Activated T-helper 17 cell treated with anti-CD3 and anti-CD28 coated beads, Interleukin-2, amount 50 U/mL, for 72 hours (primary cell): ENCODE measurements at regions not wholly inside any gene's neighbourhood (a gene's known extent, or its start where the extent isn't known, plus 50 kb on each side); places are given as distances from the start of the nearest gene placed in this dataset.

ENCODE experiments used
- ATAC-seq: fragments of 150-1000 bp; cut with Tn5 transposase; replicated peaks from 2 replicates; pipeline ENCODE4 v1.10.0; 2021; ENCODE audit warnings: mild to moderate bottlenecking, moderate library complexity
- H3K27ac Mint-ChIP-seq: one replicate; pipeline ENCODE4 v1.8.0; 2022; ENCODE audit warnings: mixed read lengths
- H3K27me3 Mint-ChIP-seq: one replicate; pipeline ENCODE4 v1.8.0; 2022; ENCODE audit warnings: mixed read lengths
- H3K36me3 Mint-ChIP-seq: one replicate; pipeline ENCODE4 v1.8.0; 2022; ENCODE audit warnings: low read depth, mild to moderate bottlenecking, mixed read lengths
- H3K4me1 Mint-ChIP-seq: one replicate; pipeline ENCODE4 v1.8.0; 2022; ENCODE audit warnings: mixed read lengths
- H3K4me3 Mint-ChIP-seq: one replicate; pipeline ENCODE4 v1.8.0; 2022; ENCODE audit warnings: mild to moderate bottlenecking, mixed read lengths
- H3K9me3 Mint-ChIP-seq: one replicate; pipeline ENCODE4 v1.8.0; 2022; ENCODE audit warnings: mixed read lengths

DNA sequence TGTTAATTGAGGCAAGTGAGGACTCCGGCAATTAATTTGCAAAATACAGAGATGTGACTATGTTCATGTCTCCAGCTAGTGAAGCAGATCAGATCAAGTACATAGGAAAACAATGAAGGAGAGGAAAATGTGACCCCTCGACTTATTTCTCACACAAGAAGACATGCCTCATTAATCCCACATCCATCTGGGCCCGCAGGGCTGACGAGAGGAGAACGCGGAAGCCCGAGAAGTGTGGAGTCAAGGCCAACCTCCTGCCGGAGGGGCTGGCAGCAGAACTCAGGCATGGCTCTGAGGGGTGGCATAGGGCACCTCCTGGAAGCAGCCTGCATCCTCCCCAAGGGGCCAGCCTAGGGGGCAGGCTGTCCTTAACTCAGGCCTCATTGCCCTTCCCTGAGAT is 54.4 kb downstream of the ZNF503 start:
- no peak overlapping the region for H3K4me3 Mint-ChIP-seq
- H3K27me3 Mint-ChIP-seq = peaks cover 6% of the 10 kb centered on the region
- H3K4me1 Mint-ChIP-seq = no peaks in the 10 kb centered on the region
- peaks cover 3% of the 10 kb centered on the region for H3K9me3 Mint-ChIP-seq
- no peaks in the 10 kb centered on the region for H3K36me3 Mint-ChIP-seq
- ATAC-seq = no peak
- H3K27ac Mint-ChIP-seq = no peak overlapping the region

- H3K27ac Mint-ChIP-seq = no peak overlapping the region
- ATAC-seq = no peak
- H3K4me1 Mint-ChIP-seq = no peaks in the 10 kb centered on the region
- no peaks in the 10 kb centered on the region for H3K36me3 Mint-ChIP-seq
- no peak overlapping the region for H3K4me3 Mint-ChIP-seq
- peaks cover 3% of the 10 kb centered on the region for H3K9me3 Mint-ChIP-seq
- H3K27me3 Mint-ChIP-seq = peaks cover 6% of the 10 kb centered on the region
Measured at GRCh38 chr10:75345738-75346137, 55.8 kb downstream of the ZNF503 start.

- Mint-ChIP-seq H3K36me3 (no peaks in the 10 kb centered on the region), H3K4me1 (no peaks in the 10 kb centered on the region), H3K27me3 (peaks cover 6% of the 10 kb centered on the region), H3K9me3 (peaks cover 3% of the 10 kb centered on the region), H3K4me3 (no peak overlapping the region), H3K27ac (no peak overlapping the region)
- no peak for ATAC-seq
Measured at GRCh38 chr10:75344170-75344569, 57.4 kb downstream of the ZNF503 start.

DNA sequence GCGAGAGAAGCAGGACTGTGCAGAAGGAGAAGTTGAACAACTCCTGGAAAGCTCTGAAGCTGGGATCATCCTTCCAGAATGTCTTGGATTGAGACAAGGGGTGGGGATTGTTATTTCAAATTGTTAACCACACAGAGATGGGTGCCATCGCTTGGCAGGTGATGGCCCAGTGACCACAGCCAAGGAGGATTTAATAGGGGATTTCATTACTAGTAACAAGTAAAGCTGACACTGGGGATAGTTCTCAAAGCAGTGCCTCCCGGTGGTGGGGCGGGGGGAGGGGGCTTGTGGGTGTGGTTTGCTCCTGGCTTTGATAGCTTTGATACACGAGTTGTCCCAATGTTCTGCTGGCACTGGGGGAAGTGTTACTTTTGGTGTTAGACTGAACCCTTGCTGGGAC is 59.2 kb downstream of the ZNF503 start:
- no peak overlapping the region for H3K27ac Mint-ChIP-seq

GRCh38 chr10:75335983-75336382 is 65.6 kb downstream of the ZNF503 start:
- Mint-ChIP-seq H3K4me1 (no peaks in the 10 kb centered on the region), H3K27ac (no peak overlapping the region), H3K9me3 (no peaks in the 10 kb centered on the region), H3K4me3 (no peak overlapping the region), H3K36me3 (no peaks in the 10 kb centered on the region), H3K27me3 (peaks cover 11% of the 10 kb centered on the region)
- ATAC-seq = no peak

More for the DNA sequence above, 59.2 kb downstream of the ZNF503 start:
- Mint-ChIP-seq H3K9me3 (peaks cover 3% of the 10 kb centered on the region), H3K4me1 (no peaks in the 10 kb centered on the region), H3K36me3 (no peaks in the 10 kb centered on the region), H3K27me3 (peaks cover 2% of the 10 kb centered on the region), H3K4me3 (no peak overlapping the region)
- ATAC-seq = no peak

- H3K36me3 Mint-ChIP-seq = no peaks in the 10 kb centered on the region
- no peaks in the 10 kb centered on the region for H3K9me3 Mint-ChIP-seq
- H3K4me1 Mint-ChIP-seq = no peaks in the 10 kb centered on the region
- ATAC-seq = no peak
- no peak overlapping the region for H3K4me3 Mint-ChIP-seq
- H3K27me3 Mint-ChIP-seq = peaks cover 17% of the 10 kb centered on the region
- no peak overlapping the region for H3K27ac Mint-ChIP-seq
Measured at GRCh38 chr10:75335191-75335590, 66.4 kb downstream of the ZNF503 start.

- Mint-ChIP-seq H3K27ac (no peak overlapping the region), H3K4me3 (no peak overlapping the region), H3K4me1 (no peaks in the 10 kb centered on the region), H3K36me3 (no peaks in the 10 kb centered on the region), H3K9me3 (no peaks in the 10 kb centered on the region), H3K27me3 (peaks cover 21% of the 10 kb centered on the region)
- ATAC-seq = no peak
Measured at GRCh38 chr10:75334720-75335119, 66.8 kb downstream of the ZNF503 start.

DNA sequence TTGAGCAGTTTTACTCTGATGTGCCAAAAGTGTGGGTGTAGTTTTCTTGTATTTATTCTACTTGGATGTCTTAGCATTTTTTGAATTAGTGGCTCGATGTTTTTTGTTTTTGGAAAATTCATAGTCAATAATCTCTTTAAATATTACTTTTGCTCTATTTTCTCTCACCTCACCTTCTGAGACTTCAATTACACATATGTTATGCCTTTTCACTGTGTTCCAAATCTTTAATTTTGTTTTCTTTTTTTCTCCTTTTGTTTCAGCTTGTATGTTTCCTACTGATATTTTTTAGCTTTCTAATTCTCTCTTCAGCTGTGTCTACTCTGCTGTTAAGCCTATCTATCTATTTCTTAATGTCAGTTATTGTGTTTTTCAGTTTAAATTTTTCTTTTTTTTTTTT is 69.5 kb downstream of the ZNF503 start:
- no peaks in the 10 kb centered on the region for H3K36me3 Mint-ChIP-seq
- H3K27ac Mint-ChIP-seq = no peak overlapping the region
- H3K27me3 Mint-ChIP-seq = peaks cover 37% of the 10 kb centered on the region
- H3K4me3 Mint-ChIP-seq = no peak overlapping the region
- ATAC-seq = no peak
- H3K9me3 Mint-ChIP-seq = no peaks in the 10 kb centered on the region
- H3K4me1 Mint-ChIP-seq = no peaks in the 10 kb centered on the region

DNA sequence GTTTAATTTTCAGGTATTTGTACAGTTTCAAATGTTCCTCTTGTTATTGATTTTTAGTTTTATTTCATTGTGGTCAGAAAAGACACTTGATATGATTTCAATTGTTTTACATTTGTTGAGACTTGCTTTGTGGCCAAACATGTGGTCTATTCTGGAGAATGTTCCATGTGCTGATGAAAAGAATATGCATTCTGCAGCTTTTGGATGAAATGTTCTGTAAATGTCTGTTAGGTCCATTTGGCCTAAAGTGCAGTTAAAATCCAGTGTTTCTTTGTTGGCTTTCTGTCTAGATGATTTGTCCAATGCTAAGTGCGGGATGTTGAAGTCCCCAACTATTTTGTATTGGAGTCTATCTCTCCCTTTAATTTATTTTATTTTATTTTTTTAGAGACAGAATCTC is 70.5 kb downstream of the ZNF503 start:
- H3K36me3 Mint-ChIP-seq = no peaks in the 10 kb centered on the region
- no peak overlapping the region for H3K4me3 Mint-ChIP-seq
- ATAC-seq = no peak
- no peaks in the 10 kb centered on the region for H3K4me1 Mint-ChIP-seq
- peaks cover 40% of the 10 kb centered on the region for H3K27me3 Mint-ChIP-seq
- no peaks in the 10 kb centered on the region for H3K9me3 Mint-ChIP-seq
- H3K27ac Mint-ChIP-seq = no peak overlapping the region

DNA sequence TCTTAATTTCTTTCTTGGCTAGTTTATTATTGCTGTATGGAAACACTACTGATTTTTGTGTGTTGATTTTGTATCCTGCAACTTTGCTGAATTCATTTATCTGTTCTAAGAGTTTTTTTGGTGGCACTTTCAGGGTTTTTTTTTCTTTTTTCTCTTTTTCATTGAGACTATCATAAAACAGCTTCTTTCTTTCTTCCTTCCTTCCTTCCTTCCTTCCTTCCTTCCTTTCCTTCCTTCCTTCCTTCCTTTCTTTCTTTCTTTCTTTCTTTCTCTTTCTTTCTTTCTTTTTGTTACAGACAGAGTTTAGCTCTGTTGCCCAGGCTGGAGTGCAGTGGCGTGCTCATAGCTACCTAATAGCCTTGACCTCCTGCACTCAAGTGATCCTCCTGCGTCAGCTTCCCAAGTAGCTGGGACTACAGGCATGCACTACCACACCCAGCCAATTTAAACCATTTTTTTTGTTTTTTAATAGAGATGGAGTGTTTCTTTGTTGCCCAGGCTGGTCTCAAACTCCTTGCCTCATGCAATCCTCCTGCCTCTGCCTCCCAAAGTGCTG is 72.3 kb downstream of the ZNF503 start:
- no peak overlapping the region for H3K4me3 Mint-ChIP-seq
- no peaks in the 10 kb centered on the region for H3K9me3 Mint-ChIP-seq
- H3K27me3 Mint-ChIP-seq = peaks cover 37% of the 10 kb centered on the region
- H3K36me3 Mint-ChIP-seq = no peaks in the 10 kb centered on the region
- no peaks in the 10 kb centered on the region for H3K4me1 Mint-ChIP-seq
- no peak for ATAC-seq
- no peak overlapping the region for H3K27ac Mint-ChIP-seq

GRCh38 chr10:75326306-75326705 is 75.3 kb downstream of the ZNF503 start:
- H3K4me3 Mint-ChIP-seq = no peak overlapping the region
- no peak for ATAC-seq
- peaks cover 30% of the 10 kb centered on the region for H3K27me3 Mint-ChIP-seq
- H3K9me3 Mint-ChIP-seq = peaks cover 4% of the 10 kb centered on the region
- H3K4me1 Mint-ChIP-seq = no peaks in the 10 kb centered on the region
- H3K27ac Mint-ChIP-seq = no peak overlapping the region
- H3K36me3 Mint-ChIP-seq = no peaks in the 10 kb centered on the region

DNA sequence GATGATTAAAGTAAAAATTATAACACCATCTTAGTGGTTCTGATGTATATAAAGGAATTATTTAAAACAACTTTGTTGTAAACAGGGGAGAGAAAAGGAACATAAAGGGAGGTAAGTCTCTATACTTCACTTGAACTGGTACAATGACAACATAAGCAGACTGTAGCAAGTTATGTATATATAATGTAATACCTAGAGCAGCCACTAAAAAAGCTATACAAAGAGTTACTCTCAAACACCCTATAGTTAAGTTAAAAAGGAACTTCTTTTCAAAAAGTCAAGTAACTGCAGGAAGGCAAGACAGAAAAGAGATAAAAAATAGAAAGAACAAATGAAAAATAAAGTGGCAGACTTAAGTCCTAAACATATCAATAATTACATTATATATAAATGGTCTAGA is 82.3 kb downstream of the ZNF503 start:
- no peaks in the 10 kb centered on the region for H3K4me1 Mint-ChIP-seq
- H3K9me3 Mint-ChIP-seq = peaks cover 14% of the 10 kb centered on the region
- no peak overlapping the region for H3K4me3 Mint-ChIP-seq
- no peak for ATAC-seq
- H3K27me3 Mint-ChIP-seq = peaks cover 5% of the 10 kb centered on the region
- no peak overlapping the region for H3K27ac Mint-ChIP-seq
- no peaks in the 10 kb centered on the region for H3K36me3 Mint-ChIP-seq

- Mint-ChIP-seq H3K9me3 (peaks cover 14% of the 10 kb centered on the region), H3K27ac (no peak overlapping the region), H3K36me3 (no peaks in the 10 kb centered on the region), H3K4me3 (no peak overlapping the region), H3K4me1 (no peaks in the 10 kb centered on the region), H3K27me3 (peaks cover 17% of the 10 kb centered on the region)
- no peak for ATAC-seq
Measured at GRCh38 chr10:75314570-75314969, 78.8 kb upstream of the COMTD1 start.

DNA sequence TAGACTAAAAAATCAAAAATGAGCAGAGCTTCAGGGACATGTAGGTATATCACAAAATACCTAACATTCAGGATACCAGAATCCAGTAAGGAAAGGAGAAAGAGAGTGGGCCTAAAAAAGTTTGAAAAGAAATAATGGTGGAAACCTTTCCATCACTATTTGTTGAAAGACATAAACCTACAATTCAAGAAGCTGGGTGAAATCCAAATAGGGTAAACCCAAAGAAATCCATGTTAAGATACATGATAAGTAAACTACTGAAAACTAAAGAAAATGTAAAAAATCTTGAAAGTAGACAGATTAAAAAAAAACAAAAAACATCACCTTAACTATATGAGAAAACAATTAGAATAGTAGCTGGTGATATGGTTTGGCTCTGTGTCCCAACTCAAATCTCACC is 76.7 kb upstream of the COMTD1 start:
- peaks cover 7% of the 10 kb centered on the region for H3K9me3 Mint-ChIP-seq

DNA sequence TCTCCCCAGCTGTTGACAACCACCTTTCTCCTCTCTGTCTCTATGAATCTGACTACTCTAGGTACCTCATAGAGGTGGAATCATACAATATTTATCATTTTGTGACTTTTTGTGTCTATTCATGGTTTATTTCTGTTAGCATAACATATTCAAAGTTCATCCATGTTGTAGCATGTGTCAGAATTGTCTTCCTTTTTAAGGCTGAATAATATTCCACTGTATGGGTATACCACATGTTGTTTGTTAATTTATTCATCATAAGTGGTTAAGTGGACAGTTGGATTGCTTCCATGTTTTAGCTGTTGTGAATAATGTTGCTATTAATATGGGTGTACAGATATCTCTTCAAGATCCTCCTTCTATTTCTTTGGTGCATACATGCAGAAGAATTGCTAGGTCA is 69.9 kb upstream of the COMTD1 start:
- Mint-ChIP-seq H3K27ac (no peak overlapping the region), H3K4me1 (no peaks in the 10 kb centered on the region), H3K36me3 (no peaks in the 10 kb centered on the region), H3K27me3 (peaks cover 17% of the 10 kb centered on the region), H3K4me3 (no peak overlapping the region), H3K9me3 (peaks cover 10% of the 10 kb centered on the region)
- ATAC-seq = no peak

More for the DNA sequence above, 76.7 kb upstream of the COMTD1 start:
- H3K36me3 Mint-ChIP-seq = no peaks in the 10 kb centered on the region
- H3K27me3 Mint-ChIP-seq = peaks cover 18% of the 10 kb centered on the region
- ATAC-seq = no peak
- no peak overlapping the region for H3K27ac Mint-ChIP-seq
- H3K4me3 Mint-ChIP-seq = no peak overlapping the region
- H3K4me1 Mint-ChIP-seq = no peaks in the 10 kb centered on the region
